Embryonic facial prominence (tissue), 1 donor: ENCODE measurements at regions not wholly inside any gene's neighbourhood (a gene's known extent, or its start where the extent isn't known, plus 50 kb on each side); places are given as distances from the start of the nearest gene placed in this dataset.
A peak's percentile ranks its signal among the peaks of the same experiment; 100 is the strongest.
"Not testable (repeated sequence)": the region's sequence is repeated elsewhere in the genome, so short reads cannot be mapped to it uniquely, and the experiment has no call there.

Experiments
- DNase-seq: peaks from one replicate; pipeline ENCODE4 v3.0.0-alpha.2; 2016; ENCODE audit errors: extremely low spot score

- peak; percentile 23 for DNase-seq
These were observed 177.6 kb downstream of the AIPL1 start for GRCh38 chr17:6257336-6257735.

DNA sequence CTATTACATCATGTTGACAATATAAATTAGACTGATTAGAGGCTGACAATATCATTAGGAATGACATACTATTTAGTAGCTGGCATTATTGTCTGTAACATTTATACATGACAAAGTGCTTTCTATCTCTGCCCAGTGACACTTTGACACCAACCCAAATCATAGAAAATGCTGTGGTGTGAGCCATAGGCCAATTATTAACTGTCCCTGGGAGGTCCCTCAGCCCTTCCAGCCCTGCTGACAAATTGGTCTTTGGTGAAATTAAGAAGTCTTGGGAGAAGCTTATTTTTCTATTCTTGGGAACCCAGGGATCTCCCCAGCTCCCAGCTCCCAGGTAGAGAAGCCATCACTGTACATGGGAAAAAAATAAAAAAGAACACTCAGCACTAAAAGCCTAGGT, 179.6 kb downstream of the AIPL1 start:
- no peak for DNase-seq

GRCh38 chr17:6254036-6254435, 180.9 kb downstream of the AIPL1 start:
- DNase-seq = no peak

GRCh38 chr17:6251640-6252039, 181.5 kb downstream of the WSCD1 start:
- DNase-seq = not testable (repeated sequence)

DNA sequence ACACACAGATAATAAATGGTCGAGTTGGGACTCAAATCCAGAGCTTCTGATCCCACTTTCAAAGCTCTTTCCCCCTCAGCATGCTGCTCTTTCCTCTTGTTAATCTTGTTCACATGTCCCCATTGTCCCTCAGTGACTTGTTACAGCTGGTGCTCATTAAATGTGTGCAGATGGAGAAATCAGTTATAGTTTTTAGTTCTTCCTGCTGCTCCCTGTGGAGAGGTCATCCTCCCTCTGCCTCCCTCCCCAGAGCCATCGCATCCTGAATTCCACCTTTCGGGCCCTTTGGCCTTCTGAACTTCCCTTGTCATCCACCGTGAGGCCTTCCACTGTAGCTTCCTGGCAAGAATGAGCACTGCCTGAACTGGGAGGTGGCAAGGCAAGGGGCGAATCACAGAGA, 179.6 kb downstream of the WSCD1 start:
- no peak for DNase-seq

- no peak for DNase-seq
These were observed 177.9 kb downstream of the WSCD1 start for GRCh38 chr17:6248061-6248460.

DNA sequence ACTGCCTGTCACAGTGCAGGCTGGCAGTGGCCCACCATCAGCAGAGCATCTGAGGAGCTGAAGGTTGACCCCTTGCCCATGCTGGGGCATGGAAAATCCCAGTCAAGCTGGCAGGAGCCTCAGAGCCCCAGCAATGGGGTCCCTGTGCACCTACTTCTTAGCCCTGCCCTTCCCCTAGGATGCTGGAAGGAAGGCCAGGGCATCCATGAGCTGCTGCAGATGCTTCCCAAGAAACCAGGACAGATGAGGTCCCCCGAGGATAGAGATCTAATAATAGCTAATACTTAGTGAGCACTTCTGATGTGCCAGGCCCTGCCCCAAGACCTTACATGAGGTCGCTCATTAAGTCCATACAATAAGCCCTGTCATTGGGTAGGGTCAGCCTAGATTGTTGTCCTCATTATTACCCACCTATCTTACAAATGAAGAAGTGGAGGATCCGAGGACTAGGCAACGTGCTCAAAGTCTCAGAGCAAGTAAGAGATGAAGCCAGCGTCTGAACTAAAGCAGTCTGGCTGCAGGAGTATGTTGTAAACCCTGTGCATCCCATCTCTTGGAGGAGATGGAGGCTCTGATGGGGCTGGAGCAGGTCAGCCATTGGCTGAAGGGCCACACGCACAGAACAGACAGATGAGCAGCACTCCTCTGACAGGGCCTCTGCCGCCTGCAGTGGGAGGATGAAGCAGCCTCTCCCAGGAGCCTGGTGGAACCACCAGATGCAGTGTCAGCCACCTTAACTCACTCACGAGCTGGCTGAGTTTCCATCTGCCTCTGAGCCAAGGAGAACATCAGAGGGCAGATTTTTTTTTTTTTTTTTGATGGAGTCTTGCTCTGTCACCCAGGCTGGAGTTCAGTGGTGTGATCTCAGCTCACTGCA, 175.4 kb downstream of the WSCD1 start:
- no peak for DNase-seq

- no peak for DNase-seq
These were observed 174.6 kb downstream of the WSCD1 start for GRCh38 chr17:6244796-6245195.

- DNase-seq = no peak
These were observed 174.1 kb downstream of the WSCD1 start for GRCh38 chr17:6244253-6244652.

DNA sequence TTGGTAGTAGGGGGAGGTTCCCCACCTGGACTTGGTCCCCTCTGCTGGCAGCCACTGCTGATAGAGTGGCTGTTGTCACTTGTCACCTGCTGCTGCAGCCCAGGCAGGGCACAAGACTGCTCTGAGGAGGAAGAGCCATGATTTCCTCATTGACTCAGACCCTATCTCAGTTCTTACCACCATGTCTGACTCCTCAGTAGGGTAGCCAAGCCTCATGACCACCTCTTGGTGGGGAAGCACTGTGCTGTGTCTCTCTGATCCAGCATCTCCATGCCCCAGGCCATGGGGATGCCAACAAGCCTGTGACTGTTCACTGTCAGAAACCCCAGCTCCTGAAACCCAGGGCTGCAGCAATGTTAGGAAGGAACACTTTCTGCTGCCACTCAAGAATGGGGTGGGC, 173.0 kb downstream of the WSCD1 start:
- no peak for DNase-seq

DNA sequence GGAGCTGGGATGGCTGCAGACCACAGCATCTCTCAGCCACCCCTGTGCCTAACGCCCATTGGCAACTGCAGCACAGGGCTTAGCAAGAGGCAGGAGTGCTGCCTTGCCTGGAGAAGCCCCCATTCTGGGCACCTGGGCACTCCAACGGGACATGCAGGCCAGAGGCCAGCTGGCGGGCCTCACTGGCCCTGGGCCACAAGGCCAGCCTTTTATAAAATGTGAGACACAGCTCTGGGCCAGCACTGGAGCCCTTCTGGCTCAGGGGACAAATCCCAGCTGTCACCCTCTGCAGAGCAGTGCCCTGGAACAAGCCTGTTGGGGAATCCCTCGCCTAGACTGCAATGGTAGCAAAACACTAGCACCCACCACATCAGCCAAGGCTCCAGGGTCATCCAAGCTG, 171.8 kb downstream of the WSCD1 start:
- no peak for DNase-seq

DNA sequence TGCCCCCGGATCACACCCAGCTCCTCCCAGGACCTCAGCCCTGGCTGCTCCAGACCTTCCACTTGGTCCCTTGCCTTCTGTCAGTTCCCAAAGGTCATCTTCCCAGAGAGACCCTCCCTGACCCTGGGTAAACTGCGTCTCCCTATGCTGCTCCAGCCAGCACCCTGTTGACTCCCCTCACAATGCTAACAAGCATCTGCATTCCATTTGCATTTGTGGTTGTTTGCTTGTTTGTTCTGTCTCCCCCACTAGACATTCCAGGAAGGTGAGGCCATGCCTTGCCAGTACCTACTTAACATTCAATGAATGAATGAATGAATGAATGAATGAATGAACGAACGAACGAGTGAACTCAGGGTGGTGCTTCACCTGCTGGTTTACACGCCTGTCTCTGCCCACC, 171.2 kb downstream of the WSCD1 start:
- DNase-seq = no peak

- DNase-seq = no peak
These were observed 170.4 kb downstream of the WSCD1 start for GRCh38 chr17:6240601-6241000.

DNA sequence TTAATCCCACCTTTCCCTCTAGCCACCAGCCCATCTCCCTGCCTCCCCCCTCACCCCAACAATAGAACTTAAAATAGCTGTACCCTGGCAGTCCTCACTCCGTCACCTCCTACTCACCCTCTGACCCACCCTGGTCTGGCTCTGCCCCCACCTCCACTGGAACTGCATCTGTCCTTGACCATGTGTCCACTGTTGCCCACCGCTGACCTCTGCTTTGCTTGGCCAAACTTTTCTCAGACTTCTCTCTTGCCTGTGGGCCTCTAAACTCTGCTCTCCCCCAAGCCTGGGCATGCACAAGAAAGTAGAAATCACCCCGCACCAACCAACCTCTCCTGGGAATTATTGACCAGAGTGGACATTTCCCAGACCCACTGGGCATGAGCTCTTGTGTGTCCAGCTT, 169.8 kb downstream of the WSCD1 start:
- no peak for DNase-seq

- no peak for DNase-seq
These were observed 169.1 kb downstream of the WSCD1 start for GRCh38 chr17:6239241-6239798.

- DNase-seq = no peak
These were observed 163.7 kb downstream of the WSCD1 start for GRCh38 chr17:6233856-6234255.

- no peak for DNase-seq
These were observed 163.2 kb downstream of the WSCD1 start for GRCh38 chr17:6233339-6233738.

DNA sequence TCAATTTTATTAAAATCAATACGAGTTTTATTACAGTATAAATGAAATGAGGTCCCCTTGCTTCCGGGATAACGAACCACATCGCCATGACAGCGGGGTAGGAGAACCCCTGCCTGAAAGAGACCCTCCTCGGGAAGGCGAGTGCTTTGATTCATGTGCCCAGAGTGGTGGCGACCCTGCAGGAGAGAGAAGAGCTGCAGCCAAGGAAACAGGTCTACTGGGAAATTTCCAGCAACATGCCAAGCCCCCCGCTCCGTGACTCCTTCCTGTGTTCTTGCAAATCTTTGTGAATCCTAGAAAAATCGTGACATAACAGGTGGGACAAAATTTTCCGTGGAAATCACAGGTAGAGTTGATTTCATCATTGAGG, 162.5 kb downstream of the WSCD1 start:
- DNase-seq = no peak

DNA sequence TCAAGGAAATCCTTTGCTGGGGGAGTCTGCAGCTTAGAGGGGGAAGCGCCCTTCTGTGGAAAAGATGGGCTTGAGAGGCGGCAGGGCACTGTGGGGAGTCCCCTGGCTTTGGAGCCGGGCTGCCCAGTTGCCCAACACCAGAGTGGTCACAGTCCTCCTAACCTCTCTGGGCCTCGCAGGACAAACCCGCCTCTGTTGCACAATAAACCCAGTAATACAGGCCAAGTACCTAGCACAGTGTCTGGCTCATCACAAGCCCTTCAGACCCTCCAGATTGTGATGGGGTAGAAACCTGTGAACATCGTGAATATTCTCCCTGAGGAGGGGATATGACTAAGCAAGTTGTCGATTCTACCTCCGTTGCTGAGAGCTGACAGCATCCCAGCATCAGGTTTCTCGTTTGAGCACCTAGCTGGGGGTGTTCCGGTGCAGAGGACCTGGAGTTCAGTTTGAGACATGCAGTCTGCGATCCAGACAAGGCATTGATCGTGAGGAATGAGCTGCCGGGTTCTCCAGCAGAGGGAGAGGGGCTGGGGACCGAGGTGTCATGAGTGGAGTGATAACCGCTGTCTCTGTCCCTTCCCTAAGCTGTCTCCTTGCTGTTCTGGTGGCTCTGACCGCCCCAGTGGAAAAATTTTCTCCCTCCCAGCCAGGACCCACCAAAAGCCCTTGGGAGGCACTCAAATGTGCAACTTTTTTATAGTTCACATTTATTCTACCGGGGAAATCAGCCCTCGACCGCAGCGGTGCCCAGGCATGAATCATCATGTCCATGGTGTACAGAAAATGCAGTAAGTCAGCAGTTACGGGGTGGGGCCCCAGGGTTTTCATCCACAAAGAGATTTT, 161.9 kb downstream of the WSCD1 start:
- no peak for DNase-seq

GRCh38 chr17:6231465-6231864, 161.3 kb downstream of the WSCD1 start:
- no peak for DNase-seq

- DNase-seq = no peak
These were observed 148.2 kb downstream of the WSCD1 start for GRCh38 chr17:6218333-6218732.
